ENCODE measurements at regions not wholly inside any gene's neighbourhood (a gene's known extent, or its start where the extent isn't known, plus 50 kb on each side); places are given as distances from the start of the nearest gene placed in this dataset.

DNA sequence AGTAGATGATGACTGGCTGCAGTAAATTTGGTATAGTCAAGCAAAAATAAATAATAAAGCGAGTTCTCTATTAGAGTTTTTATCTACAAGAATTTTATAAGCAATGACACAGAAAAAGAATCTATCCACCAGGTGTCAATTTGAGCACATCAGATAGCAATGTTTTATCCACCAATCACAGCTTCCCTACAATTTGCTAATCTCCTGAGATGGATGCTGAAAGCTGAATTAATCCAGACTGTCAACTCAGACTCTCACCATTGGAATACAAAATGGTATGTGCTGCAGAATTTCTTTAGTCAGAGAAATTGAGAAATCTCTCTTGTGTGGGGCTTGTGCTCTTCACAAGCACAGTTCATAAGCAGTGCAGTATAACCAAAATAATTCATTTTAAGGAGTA lies 888.9 kb upstream of the GHITM start:
- DNase-seq (ENCODE audit: low read depth, low spot score) = no peak

GRCh38 chr10:83252169-83252568 lies 887.1 kb upstream of the GHITM start:
- DNase-seq (ENCODE audit: low read depth, low spot score) = no peak

DNA sequence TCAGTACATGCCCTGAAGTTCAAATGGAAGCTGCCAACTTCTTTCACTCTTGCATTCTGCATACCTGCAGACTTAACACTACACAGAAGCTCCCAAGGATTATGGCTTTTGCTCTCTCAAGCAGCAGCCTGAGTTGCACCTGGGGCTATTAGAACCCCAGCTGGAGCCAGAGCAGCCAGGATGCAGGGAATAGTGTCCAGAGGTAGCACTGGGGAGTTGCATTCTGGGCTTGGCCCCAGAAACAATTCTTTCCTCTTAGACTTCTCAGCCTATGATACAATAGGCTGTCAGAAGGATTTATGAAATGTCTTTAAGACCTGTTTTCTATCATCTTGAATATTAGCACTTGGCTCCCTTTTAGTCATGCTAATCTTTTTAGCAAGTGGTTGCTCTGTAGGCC lies 886.7 kb upstream of the GHITM start:
- DNase-seq (ENCODE audit: low read depth, low spot score) = no peak

GRCh38 chr10:83253011-83253671 lies 886.2 kb upstream of the GHITM start:
- no peak for DNase-seq (ENCODE audit: low read depth, low spot score)

DNA sequence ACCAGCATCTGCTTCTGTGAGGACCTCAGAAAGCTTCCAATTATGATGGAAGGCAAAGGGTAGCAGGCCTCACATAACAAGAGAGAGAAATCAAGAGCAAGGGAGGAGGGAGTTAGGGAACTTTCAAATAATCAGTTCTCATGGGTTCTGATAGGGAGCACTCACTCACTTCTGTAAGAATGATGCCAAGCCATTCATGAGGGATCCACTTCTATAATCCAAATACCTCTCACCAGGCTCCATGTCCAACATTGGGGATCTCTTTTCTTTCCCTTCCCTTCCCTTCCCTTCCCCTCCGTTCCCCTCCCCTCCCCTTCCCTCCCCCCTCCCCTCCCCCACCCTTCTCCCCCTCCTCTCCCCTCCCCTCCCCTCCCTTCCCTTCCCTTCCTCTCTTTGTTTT lies 884.6 kb upstream of the GHITM start:
- no peak for DNase-seq (ENCODE audit: low read depth, low spot score)

- DNase-seq (ENCODE audit: low read depth, low spot score) = no peak
These were observed 876.9 kb upstream of the GHITM start for GRCh38 chr10:83262434-83262833.

- no peak for DNase-seq (ENCODE audit: low read depth, low spot score)
These were observed 866.5 kb upstream of the GHITM start for GRCh38 chr10:83272666-83273434.

- DNase-seq (ENCODE audit: low read depth, low spot score) = no peak
These were observed 865.2 kb upstream of the GHITM start for GRCh38 chr10:83274088-83274487.

- no peak for DNase-seq (ENCODE audit: low read depth, low spot score)
These were observed 862.3 kb upstream of the GHITM start for GRCh38 chr10:83276971-83277370.

DNA sequence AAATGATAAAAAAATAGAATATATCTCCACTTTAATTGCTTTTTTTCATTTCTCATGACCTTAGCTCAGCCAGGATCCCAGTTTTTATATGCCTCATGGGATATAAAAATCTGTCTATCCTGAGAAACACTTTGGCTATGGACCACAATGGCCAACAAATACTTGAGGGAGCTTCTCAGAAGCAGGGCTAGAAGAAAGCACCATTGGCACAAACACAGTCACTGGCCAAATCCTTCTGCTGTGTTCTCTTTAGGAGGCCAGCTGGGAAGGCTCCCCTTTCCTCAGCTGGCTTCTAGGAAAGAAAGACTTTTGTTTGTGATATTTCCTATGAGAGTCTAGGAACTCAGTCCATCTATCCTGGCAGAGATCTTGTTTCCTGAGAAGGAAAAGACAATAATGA lies 856.2 kb upstream of the GHITM start:
- no peak for DNase-seq (ENCODE audit: low read depth, low spot score)

DNA sequence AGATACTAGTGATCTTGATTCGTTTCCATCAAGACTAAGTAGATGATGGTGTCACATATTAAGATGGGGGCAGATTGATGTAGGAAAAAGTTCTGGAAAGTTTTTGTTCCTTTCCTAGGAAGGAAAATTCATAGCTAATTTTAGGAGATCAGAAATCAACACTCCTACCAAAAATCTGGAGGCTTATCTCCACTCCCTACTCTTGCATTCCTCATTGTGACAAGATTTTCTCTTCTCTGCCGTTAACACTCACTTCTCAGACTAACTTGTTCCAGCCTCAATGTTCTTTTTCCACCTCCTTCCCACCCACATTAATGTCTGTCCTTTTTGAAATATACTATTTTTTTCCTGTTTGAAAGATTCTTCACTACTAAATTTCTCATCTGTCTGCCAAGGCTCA lies 851.9 kb upstream of the GHITM start:
- no peak for DNase-seq (ENCODE audit: low read depth, low spot score)

DNA sequence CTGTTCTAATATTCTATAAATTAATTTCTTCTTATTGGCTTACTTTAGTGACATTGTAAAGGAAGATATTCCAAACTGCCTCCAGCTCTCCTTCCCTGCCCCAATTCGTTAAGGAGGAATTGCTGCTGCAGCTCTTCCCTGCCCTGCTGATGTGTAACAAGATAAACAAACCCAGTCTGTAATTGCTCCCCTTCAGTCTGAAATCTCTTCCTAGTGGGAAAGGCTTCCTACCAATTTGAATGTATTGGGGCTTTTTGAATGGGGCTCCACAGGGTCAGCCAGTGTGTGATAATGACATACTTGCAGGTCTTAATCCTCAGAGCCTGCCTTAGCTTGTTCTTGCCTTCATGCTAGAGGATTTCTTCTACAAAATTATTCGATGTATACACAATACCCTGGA lies 849.9 kb upstream of the GHITM start:
- DNase-seq (ENCODE audit: low read depth, low spot score) = no peak

DNA sequence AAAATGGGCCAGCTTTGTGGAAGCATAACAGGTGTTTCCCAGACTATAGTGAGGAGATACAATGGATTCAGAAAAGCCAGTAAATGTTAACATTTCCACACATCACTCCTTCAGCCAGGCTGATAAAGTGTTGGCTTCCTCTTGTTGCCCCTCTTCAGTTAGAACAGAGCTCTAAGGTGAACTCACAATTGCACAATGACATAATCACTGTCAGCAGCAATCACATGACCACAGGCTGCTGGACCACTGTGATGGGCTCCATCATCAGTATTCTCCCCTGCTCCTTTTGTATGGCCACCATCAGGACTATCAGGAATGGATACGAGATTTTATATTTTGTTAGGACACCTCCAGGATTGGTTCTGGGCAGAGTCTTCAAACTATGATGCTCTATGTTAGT lies 849.4 kb upstream of the GHITM start:
- DNase-seq (ENCODE audit: low read depth, low spot score) = no peak

DNA sequence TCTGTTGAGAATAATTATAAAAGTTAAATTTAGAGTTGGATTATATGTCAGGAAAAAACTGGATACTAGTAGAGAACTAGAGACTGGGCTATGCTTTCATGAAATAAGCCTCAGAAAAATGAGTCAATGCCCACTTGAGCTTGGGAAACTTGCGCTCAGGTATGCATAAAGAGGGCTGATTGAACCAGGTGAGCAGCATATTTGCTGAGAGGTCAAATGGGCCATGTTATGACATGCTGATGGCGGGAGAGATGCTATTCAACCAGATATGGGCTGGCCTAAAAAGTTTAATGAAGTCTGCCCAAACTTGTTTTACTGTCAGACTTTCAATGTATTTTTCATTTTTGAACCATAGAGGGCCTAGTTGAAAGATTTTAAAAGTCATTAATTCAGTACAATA lies 837.6 kb upstream of the GHITM start:
- no peak for DNase-seq (ENCODE audit: low read depth, low spot score)

GRCh38 chr10:83302623-83303022 lies 836.7 kb upstream of the GHITM start:
- DNase-seq (ENCODE audit: low read depth, low spot score) = no peak

GRCh38 chr10:83310688-83311087 lies 828.6 kb upstream of the GHITM start:
- DNase-seq (ENCODE audit: low read depth, low spot score) = no peak

DNA sequence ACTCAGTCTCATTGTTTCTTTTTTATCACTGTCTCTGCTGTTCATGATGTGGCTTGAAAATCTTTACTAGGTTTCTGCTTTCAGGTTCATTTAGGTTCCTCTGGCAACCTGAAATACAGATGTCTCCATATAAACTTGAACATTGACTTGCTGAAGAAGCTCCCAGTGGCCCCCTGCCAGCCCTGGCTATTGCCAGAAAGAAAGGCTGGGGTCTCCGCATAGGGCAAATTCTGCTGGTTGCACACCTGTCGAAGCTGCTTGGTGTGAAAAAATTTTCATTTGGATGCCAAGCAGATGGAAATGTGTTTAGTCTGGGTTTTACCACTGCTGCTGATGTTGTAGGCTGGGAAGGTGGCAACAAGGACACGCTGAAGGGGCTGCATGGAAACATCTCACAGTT lies 826.7 kb upstream of the GHITM start:
- DNase-seq (ENCODE audit: low read depth, low spot score) = no peak

GRCh38 chr10:83332690-83333089 lies 806.6 kb upstream of the GHITM start:
- no peak for DNase-seq (ENCODE audit: low read depth, low spot score)

DNA sequence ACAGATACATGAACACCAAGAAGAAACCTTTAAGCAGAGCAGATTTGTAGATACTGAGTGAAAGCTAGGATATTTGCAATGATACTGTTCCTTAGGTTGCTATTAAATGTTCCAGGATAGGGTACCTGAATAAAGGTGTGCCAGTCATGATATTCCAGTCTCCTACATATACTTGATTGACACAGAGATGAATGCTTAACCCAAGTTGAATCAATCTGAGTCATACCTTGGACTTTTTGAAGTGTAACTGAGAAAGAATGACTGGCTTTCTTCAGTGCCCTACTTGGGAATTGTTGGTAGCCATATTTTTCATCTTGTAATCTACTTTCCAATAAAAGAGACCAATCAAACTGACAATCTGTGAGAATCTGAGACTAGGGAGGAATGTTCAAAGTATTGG lies 805.7 kb upstream of the GHITM start:
- no peak for DNase-seq (ENCODE audit: low read depth, low spot score)

- no peak for DNase-seq (ENCODE audit: low read depth, low spot score)
These were observed 795.6 kb upstream of the GHITM start for GRCh38 chr10:83343676-83344075.

DNA sequence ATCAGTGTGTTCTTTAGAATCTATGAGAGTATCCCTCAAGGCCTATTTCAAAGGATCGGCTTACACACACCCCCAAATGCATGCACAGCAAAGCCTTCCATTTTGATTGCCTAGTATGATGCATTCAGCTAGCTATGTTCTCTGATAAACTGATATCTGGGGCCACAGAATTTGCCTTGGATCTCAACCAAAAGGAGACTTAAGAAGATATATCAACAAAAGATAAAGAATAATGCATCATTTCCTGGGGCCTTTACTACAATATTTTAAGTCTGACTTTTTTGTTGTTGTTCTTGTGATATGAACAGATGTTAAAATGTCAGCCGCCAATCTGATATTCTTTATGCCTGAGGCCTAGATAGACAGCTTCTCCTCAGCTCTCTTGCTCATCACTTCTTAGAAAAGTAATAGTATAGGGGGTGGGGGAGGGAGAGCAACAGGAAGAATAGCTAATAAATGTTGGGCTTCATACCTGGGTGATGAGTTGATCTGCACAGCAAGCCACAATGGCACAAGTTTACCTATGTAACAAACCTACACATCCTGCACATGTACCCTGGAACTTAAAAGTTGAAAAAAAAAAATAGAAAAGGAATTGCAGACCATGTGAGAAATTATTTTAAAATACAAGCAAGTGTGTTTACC lies 792.9 kb upstream of the GHITM start:
- DNase-seq (ENCODE audit: low read depth, low spot score) = no peak

- DNase-seq (ENCODE audit: low read depth, low spot score) = no peak
These were observed 786.7 kb upstream of the GHITM start for GRCh38 chr10:83352588-83352987.

DNA sequence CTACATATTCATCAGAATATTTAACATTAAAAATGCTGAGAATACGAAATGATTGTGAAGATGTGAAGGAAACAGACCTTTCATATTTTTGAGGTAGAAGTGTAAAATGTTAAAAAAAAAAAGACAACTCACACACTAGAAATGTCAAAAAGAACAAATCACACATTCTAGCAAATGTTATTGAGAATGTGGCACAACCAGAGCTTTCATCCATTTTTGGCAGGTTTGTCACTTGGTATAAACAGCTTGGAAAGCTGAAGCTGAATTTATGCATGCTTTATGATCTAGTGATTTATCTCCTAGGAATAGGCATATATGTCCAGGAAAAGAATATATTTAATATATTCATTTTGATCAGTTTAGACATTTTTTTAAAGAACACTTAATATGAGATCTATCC lies 784.9 kb upstream of the GHITM start:
- no peak for DNase-seq (ENCODE audit: low read depth, low spot score)
